OCI-LY3 (cell line): ENCODE measurements at regions not wholly inside any gene's neighbourhood (a gene's known extent, or its start where the extent isn't known, plus 50 kb on each side); places are given as distances from the start of the nearest gene placed in this dataset.

Experiments used
- H2AFZ ChIP-seq: fragments of 200-600, 300-600 bp; shearing (Covaris generic); 2 replicates; pipeline ENCODE4 v1.6.0; 2014; ENCODE audit warnings: antibody characterized with exemption, low read depth, low read length
- H3K27ac ChIP-seq: fragments of 200-600, 300-600 bp; sonication (generic); 2 replicates; pipeline ENCODE4 v1.5.1; 2014; ENCODE audit warnings: mild to moderate bottlenecking, low read length, moderate library complexity, mixed read lengths
- H3K27me3 ChIP-seq: fragments of 200-600, 300-600 bp; sonication (generic); 2 replicates; pipeline ENCODE4 v1.6.1; 2014; ENCODE audit warnings: low read depth, low read length, mixed read lengths
- H3K36me3 ChIP-seq: fragments of 200-600, 300-600 bp; sonication (generic); replicated peaks from 2 replicates; pipeline ENCODE3; 2014; ENCODE audit warnings: low read depth, low read length, mixed read lengths
- H3K4me1 ChIP-seq: fragments of 300-600, 200-600 bp; sonication (generic); 2 replicates; pipeline ENCODE4 v1.6.1; 2014; ENCODE audit warnings: low read length, mixed read lengths
- H3K4me2 ChIP-seq: fragments of 200-600, 300-600 bp; sonication (generic); 2 replicates; pipeline ENCODE4 v1.6.1; 2014; ENCODE audit warnings: low read length, mixed read lengths
- H3K4me3 ChIP-seq: fragments of 300-600, 200-600 bp; sonication (generic); 2 replicates; pipeline ENCODE4 v1.5.1; 2014; ENCODE audit warnings: antibody characterized with exemption, mild to moderate bottlenecking, low read length, moderate library complexity
- H3K79me2 ChIP-seq: fragments of 300-600, 200-600 bp; shearing (Covaris generic); 2 replicates; pipeline ENCODE4 v1.6.1; 2014; ENCODE audit warnings: mild to moderate bottlenecking, low read length, mixed read lengths
- H3K9ac ChIP-seq: fragments of 300-600, 200-600 bp; shearing (Covaris generic); 2 replicates; pipeline ENCODE4 v1.6.0; 2014; ENCODE audit warnings: mild to moderate bottlenecking, low read length, moderate library complexity
- H3K9me3 ChIP-seq: fragments of 200-600, 300-600 bp; shearing (Covaris generic); 2 replicates; pipeline ENCODE4 v1.6.1; 2014; ENCODE audit warnings: low read length, mixed read lengths; ENCODE audit not compliant: insufficient read depth
- H4K20me1 ChIP-seq: fragments of 200-600, 300-600 bp; sonication (generic); 2 replicates; pipeline ENCODE4 v1.6.1; 2016; ENCODE audit warnings: low read length, mixed read lengths; ENCODE audit not compliant: insufficient read depth
- CTCF ChIP-seq: fragments of 200-600, 300-600 bp; sonication (generic); IDR thresholded peaks from 2 replicates; pipeline ENCODE4 v1.5.1; 2014; ENCODE audit warnings: antibody characterized with exemption, low read length, low read depth
- EZH2phosphoT487 ChIP-seq: fragments of 200-600 bp; shearing (Covaris generic); IDR thresholded peaks from 2 replicates; pipeline ENCODE4 v1.6.1; 2018; ENCODE audit warnings: antibody characterized with exemption, mixed run types, low read depth

GRCh38 chr17:6327007-6327406 is 107.9 kb downstream of the AIPL1 start:
- H2AFZ ChIP-seq = no peak overlapping the region
- H3K4me2 ChIP-seq = no peak overlapping the region
- TF ChIP-seq EZH2phosphoT487 (no peak), CTCF (no peak)
- H4K20me1 ChIP-seq = no peaks in the 10 kb centered on the region
- no peaks in the 10 kb centered on the region for H3K79me2 ChIP-seq
- H3K27me3 ChIP-seq = no peaks in the 10 kb centered on the region
- no peaks in the 10 kb centered on the region for H3K36me3 ChIP-seq
- H3K4me3 ChIP-seq = no peak overlapping the region
- no peak overlapping the region for H3K27ac ChIP-seq
- no peaks in the 10 kb centered on the region for H3K9me3 ChIP-seq
- H3K9ac ChIP-seq = no peak overlapping the region
- H3K4me1 ChIP-seq = no peaks in the 10 kb centered on the region

GRCh38 chr17:6326483-6326882 is 108.4 kb downstream of the AIPL1 start:
- Histone ChIP-seq H3K9me3 (no peaks in the 10 kb centered on the region), H3K27me3 (no peaks in the 10 kb centered on the region), H3K27ac (no peak overlapping the region), H3K36me3 (no peaks in the 10 kb centered on the region), H4K20me1 (no peaks in the 10 kb centered on the region), H3K79me2 (no peaks in the 10 kb centered on the region), H3K4me3 (no peak overlapping the region), H3K4me2 (no peak overlapping the region), H2AFZ (no peak overlapping the region), H3K9ac (no peak overlapping the region), H3K4me1 (no peaks in the 10 kb centered on the region)
- TF ChIP-seq CTCF = no peak
- TF ChIP-seq EZH2phosphoT487 = no peak

GRCh38 chr17:6325741-6326140 is 109.2 kb downstream of the AIPL1 start:
- Histone ChIP-seq H3K36me3 (no peaks in the 10 kb centered on the region), H4K20me1 (no peaks in the 10 kb centered on the region), H3K4me1 (no peaks in the 10 kb centered on the region), H3K79me2 (no peaks in the 10 kb centered on the region), H2AFZ (no peak overlapping the region), H3K27me3 (no peaks in the 10 kb centered on the region), H3K9ac (no peak overlapping the region), H3K4me2 (no peak overlapping the region), H3K27ac (no peak overlapping the region), H3K4me3 (no peak overlapping the region), H3K9me3 (no peaks in the 10 kb centered on the region)
- TF ChIP-seq EZH2phosphoT487 (no peak), CTCF (no peak)

GRCh38 chr17:6325051-6325450 is 109.9 kb downstream of the AIPL1 start:
- H3K79me2 ChIP-seq = no peaks in the 10 kb centered on the region
- no peak overlapping the region for H3K4me2 ChIP-seq
- H3K4me3 ChIP-seq = no peak overlapping the region
- no peaks in the 10 kb centered on the region for H3K9me3 ChIP-seq
- H3K27ac ChIP-seq = no peak overlapping the region
- TF ChIP-seq CTCF (no peak), EZH2phosphoT487 (no peak)
- no peaks in the 10 kb centered on the region for H4K20me1 ChIP-seq
- H3K27me3 ChIP-seq = no peaks in the 10 kb centered on the region
- no peak overlapping the region for H2AFZ ChIP-seq
- no peak overlapping the region for H3K9ac ChIP-seq
- no peaks in the 10 kb centered on the region for H3K4me1 ChIP-seq
- no peaks in the 10 kb centered on the region for H3K36me3 ChIP-seq
